ENCODE measurements at regions not wholly inside any gene's neighbourhood (a gene's known extent, or its start where the extent isn't known, plus 50 kb on each side); places are given as distances from the start of the nearest gene placed in this dataset.

GRCh38 chr2:128834207-128834879 is 515.7 kb upstream of the HS6ST1 start:
- H3K4me2 ChIP-seq (ENCODE audit: extremely low read depth, insufficient read depth, low read length) = no peak overlapping the region
- no peaks in the 10 kb centered on the region for H4K20me1 ChIP-seq (ENCODE audit: control insufficient read depth, extremely low read depth, insufficient read depth, low read length)
- no peak for DNase-seq (ENCODE audit: low read depth in 2 of 2)
- no peaks in the 10 kb centered on the region for H3K4me1 ChIP-seq (ENCODE audit: control insufficient read depth, extremely low read depth, insufficient read depth, low read length)
- TF ChIP-seq, protein P1, sequence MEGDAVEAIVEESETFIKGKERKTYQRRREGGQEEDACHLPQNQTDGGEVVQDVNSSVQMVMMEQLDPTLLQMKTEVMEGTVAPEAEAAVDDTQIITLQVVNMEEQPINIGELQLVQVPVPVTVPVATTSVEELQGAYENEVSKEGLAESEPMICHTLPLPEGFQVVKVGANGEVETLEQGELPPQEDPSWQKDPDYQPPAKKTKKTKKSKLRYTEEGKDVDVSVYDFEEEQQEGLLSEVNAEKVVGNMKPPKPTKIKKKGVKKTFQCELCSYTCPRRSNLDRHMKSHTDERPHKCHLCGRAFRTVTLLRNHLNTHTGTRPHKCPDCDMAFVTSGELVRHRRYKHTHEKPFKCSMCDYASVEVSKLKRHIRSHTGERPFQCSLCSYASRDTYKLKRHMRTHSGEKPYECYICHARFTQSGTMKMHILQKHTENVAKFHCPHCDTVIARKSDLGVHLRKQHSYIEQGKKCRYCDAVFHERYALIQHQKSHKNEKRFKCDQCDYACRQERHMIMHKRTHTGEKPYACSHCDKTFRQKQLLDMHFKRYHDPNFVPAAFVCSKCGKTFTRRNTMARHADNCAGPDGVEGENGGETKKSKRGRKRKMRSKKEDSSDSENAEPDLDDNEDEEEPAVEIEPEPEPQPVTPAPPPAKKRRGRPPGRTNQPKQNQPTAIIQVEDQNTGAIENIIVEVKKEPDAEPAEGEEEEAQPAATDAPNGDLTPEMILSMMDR (conservative IDR thresholded peaks at IDR 0.05 in 1 of 2, IDR thresholded peaks at IDR 0.05 in 1 of 2; ENCODE audit: low read depth in 1 of 2, low read length in 2 of 2) = no peak
- H3K9me3 ChIP-seq (ENCODE audit: control insufficient read depth, insufficient read depth, low read depth, low read length) = no peaks in the 10 kb centered on the region
- no peaks in the 10 kb centered on the region for H3K27me3 ChIP-seq (ENCODE audit: control insufficient read depth, insufficient read depth, low read length)
- H3K27ac ChIP-seq (ENCODE audit: insufficient read depth, low read length) = no peak overlapping the region
- no peaks in the 10 kb centered on the region for H3K79me2 ChIP-seq (ENCODE audit: control insufficient read depth, insufficient read depth, low read length)
- no peak overlapping the region for H3K4me3 ChIP-seq (replicated peaks in 1 of 4; ENCODE audit: control extremely low read depth in 1 of 4, insufficient read depth in 1 of 4, low read depth in 3 of 4, low read length in 4 of 4)
- no peak overlapping the region for H3K9ac ChIP-seq (ENCODE audit: insufficient read depth, low read length)
- no peak overlapping the region for H2AFZ ChIP-seq (ENCODE audit: low read length)
- H3K36me3 ChIP-seq (ENCODE audit: control insufficient read depth, insufficient read depth, low read length) = no peaks in the 10 kb centered on the region

DNA sequence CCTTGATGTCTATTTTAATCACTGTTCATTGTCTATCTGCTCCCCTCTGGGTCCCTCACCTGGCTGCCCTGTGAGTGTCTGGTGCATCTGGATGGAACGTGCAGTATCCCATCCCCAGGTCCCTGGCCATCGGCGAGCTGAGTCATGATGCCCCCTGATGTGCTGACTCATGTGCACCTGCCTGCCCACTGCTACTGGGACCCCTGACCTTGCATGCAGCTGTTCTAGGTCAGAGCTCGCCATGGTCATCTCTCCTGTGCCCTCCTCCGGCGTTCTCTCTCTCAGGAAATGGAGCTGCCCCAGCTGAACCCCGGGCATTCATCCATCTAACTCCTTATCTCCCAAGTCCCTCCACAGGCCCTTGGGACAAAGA is 516.2 kb upstream of the HS6ST1 start:
- H3K27ac ChIP-seq (ENCODE audit: insufficient read depth, low read length) = no peak overlapping the region
- no peak for DNase-seq (ENCODE audit: low read depth in 2 of 2)

DNA sequence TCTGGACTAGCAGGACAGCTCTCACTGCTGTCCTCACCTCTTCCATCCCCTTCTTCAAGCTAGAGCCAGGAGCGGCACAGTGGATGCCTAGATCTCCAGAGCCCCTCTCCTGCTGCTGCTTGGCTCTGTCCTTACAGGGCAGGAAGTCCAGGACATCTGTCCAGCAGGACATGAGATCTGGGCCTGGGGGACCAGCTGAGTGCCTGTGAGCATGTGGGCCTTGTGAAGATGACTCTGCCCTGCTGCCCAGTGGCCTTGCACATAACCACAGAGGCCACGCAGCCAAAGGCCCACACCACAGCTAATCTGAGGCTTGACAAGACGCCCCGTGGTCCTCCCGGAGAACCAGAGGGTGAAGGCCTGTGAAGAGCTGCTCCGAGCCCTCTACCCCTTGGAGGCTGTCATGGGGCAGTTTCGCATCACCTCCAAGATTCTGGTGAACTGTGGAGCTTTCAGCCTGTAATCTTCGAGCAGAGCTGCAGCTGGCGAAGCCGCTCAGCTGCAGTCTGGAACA is 516.7 kb upstream of the HS6ST1 start:
- Histone ChIP-seq H3K79me2 (ENCODE audit: control insufficient read depth, insufficient read depth, low read length) (no peaks in the 10 kb centered on the region), H3K4me2 (ENCODE audit: extremely low read depth, insufficient read depth, low read length) (no peak overlapping the region), H2AFZ (ENCODE audit: low read length) (no peak overlapping the region), H3K27ac (ENCODE audit: insufficient read depth, low read length) (no peak overlapping the region), H3K9me3 (ENCODE audit: control insufficient read depth, insufficient read depth, low read depth, low read length) (no peaks in the 10 kb centered on the region), H3K4me1 (ENCODE audit: control insufficient read depth, extremely low read depth, insufficient read depth, low read length) (no peaks in the 10 kb centered on the region), H3K27me3 (ENCODE audit: control insufficient read depth, insufficient read depth, low read length) (no peaks in the 10 kb centered on the region), H3K4me3 (replicated peaks in 1 of 4; ENCODE audit: control extremely low read depth in 1 of 4, insufficient read depth in 1 of 4, low read depth in 3 of 4, low read length in 4 of 4) (no peak overlapping the region), H3K9ac (ENCODE audit: insufficient read depth, low read length) (no peak overlapping the region), H4K20me1 (ENCODE audit: control insufficient read depth, extremely low read depth, insufficient read depth, low read length) (no peaks in the 10 kb centered on the region), H3K36me3 (ENCODE audit: control insufficient read depth, insufficient read depth, low read length) (no peaks in the 10 kb centered on the region)
- no peak for DNase-seq (ENCODE audit: low read depth in 2 of 2)
- TF ChIP-seq, protein P1 (conservative IDR thresholded peaks at IDR 0.05 in 1 of 2, IDR thresholded peaks at IDR 0.05 in 1 of 2; ENCODE audit: low read depth in 1 of 2, low read length in 2 of 2) = no peak
- no peak for TF ChIP-seq EZH2 (IDR thresholded peaks at IDR 0.05; ENCODE audit: low read length, missing control alignments)

More for the DNA sequence above, 516.2 kb upstream of the HS6ST1 start:
- TF ChIP-seq, protein P1 (conservative IDR thresholded peaks at IDR 0.05 in 1 of 2, IDR thresholded peaks at IDR 0.05 in 1 of 2; ENCODE audit: low read depth in 1 of 2, low read length in 2 of 2) = no peak
- no peak for TF ChIP-seq EZH2 (IDR thresholded peaks at IDR 0.05; ENCODE audit: low read length, missing control alignments)
- Histone ChIP-seq H3K4me1 (ENCODE audit: control insufficient read depth, extremely low read depth, insufficient read depth, low read length) (no peaks in the 10 kb centered on the region), H4K20me1 (ENCODE audit: control insufficient read depth, extremely low read depth, insufficient read depth, low read length) (no peaks in the 10 kb centered on the region), H3K4me3 (replicated peaks in 1 of 4; ENCODE audit: control extremely low read depth in 1 of 4, insufficient read depth in 1 of 4, low read depth in 3 of 4, low read length in 4 of 4) (no peak overlapping the region), H3K9ac (ENCODE audit: insufficient read depth, low read length) (no peak overlapping the region), H3K9me3 (ENCODE audit: control insufficient read depth, insufficient read depth, low read depth, low read length) (no peaks in the 10 kb centered on the region), H2AFZ (ENCODE audit: low read length) (no peak overlapping the region), H3K36me3 (ENCODE audit: control insufficient read depth, insufficient read depth, low read length) (no peaks in the 10 kb centered on the region), H3K27me3 (ENCODE audit: control insufficient read depth, insufficient read depth, low read length) (no peaks in the 10 kb centered on the region), H3K79me2 (ENCODE audit: control insufficient read depth, insufficient read depth, low read length) (no peaks in the 10 kb centered on the region), H3K4me2 (ENCODE audit: extremely low read depth, insufficient read depth, low read length) (no peak overlapping the region)
